Activated naive CD4-positive, alpha-beta T cell treated with anti-CD3 and anti-CD28 coated beads, Interleukin-2, amount 50 U/mL, for 24 hours (primary cell): ENCODE measurements at regions not wholly inside any gene's neighbourhood (a gene's known extent, or its start where the extent isn't known, plus 50 kb on each side); places are given as distances from the start of the nearest gene placed in this dataset.

Experiments used
- H3K27ac Mint-ChIP-seq: one replicate; pipeline ENCODE4 v1.8.0; 2021; ENCODE audit warnings: mild to moderate bottlenecking, mixed read lengths
- H3K27me3 Mint-ChIP-seq: one replicate; pipeline ENCODE4 v1.8.0; 2021; ENCODE audit warnings: mixed read lengths
- H3K36me3 Mint-ChIP-seq: one replicate; pipeline ENCODE4 v1.8.0; 2021; ENCODE audit warnings: mixed read lengths
- H3K4me1 Mint-ChIP-seq: one replicate; pipeline ENCODE4 v1.8.0; 2021; ENCODE audit warnings: mixed read lengths
- H3K4me3 Mint-ChIP-seq: one replicate; pipeline ENCODE4 v1.8.0; 2021; ENCODE audit warnings: mild to moderate bottlenecking, mixed read lengths
- H3K9me3 Mint-ChIP-seq: one replicate; pipeline ENCODE4 v1.8.0; 2021; ENCODE audit warnings: mixed read lengths

- Mint-ChIP-seq H3K9me3 (no peaks in the 10 kb centered on the region), H3K36me3 (no peaks in the 10 kb centered on the region), H3K27me3 (no peaks in the 10 kb centered on the region), H3K4me3 (no peak overlapping the region), H3K4me1 (no peaks in the 10 kb centered on the region), H3K27ac (no peak overlapping the region)
These were observed 581.8 kb downstream of the PLPP3 start for GRCh38 chr1:55997536-55997935.

DNA sequence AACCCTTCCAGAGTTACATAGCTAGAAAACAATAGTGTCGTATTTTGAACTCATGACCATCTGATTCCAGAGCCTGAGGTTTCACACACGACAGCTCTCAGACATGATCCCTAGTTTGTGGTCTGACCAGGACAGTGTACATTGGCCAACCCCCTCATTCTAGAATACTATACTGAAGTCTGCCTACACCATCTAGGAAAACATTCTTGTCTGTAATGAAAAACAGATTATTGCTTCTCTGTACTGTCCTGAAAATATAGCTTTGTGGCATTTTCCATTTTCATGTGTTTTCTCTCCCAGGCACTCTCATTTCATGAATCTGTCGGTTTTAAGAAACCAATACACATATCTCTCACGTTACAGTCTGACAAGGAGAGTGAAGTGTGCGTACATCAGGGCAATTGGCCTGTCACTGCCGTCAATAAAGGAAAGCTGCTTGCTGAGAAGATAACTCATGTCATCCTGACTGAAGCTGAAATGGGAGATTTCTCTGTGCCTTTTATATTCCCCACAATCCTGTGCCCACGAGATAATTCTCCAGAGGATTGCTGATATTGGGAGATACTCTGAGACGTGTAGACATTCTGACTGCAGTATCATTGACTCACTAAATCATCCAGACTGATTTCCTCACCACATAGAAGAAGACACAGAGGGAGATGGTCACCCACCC lies 585.6 kb downstream of the PLPP3 start:
- no peak overlapping the region for H3K4me3 Mint-ChIP-seq
- no peaks in the 10 kb centered on the region for H3K9me3 Mint-ChIP-seq
- no peak overlapping the region for H3K27ac Mint-ChIP-seq

DNA sequence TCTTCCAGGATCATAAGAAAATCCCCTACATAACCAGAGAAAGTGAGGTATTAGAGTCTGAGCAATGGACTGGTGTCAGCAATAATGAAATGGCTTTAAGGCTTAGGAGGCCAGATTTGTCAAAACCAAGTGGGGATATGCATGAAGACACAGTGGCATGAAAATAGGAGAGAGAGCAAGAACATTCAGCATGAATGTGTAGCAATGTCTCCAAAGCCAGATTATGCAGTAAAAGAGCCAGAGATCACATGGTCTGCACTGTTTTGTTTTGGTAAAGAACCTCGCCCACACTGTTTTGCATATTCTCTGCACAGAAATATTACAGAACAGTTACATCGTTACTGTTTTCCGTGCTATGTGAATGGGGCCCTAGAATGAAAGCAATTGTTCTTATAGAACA lies 589.4 kb downstream of the PLPP3 start:
- H3K4me1 Mint-ChIP-seq: no peaks in the 10 kb centered on the region
- H3K9me3 Mint-ChIP-seq: no peaks in the 10 kb centered on the region
- peaks cover 3% of the 10 kb centered on the region for H3K27me3 Mint-ChIP-seq
- H3K4me3 Mint-ChIP-seq: no peak overlapping the region
- no peak overlapping the region for H3K27ac Mint-ChIP-seq
- no peaks in the 10 kb centered on the region for H3K36me3 Mint-ChIP-seq

More for the DNA sequence above, 585.6 kb downstream of the PLPP3 start:
- Mint-ChIP-seq H3K27me3 (no peaks in the 10 kb centered on the region), H3K4me1 (no peaks in the 10 kb centered on the region), H3K36me3 (no peaks in the 10 kb centered on the region)

- no peak overlapping the region for H3K4me3 Mint-ChIP-seq
- no peaks in the 10 kb centered on the region for H3K36me3 Mint-ChIP-seq
- H3K9me3 Mint-ChIP-seq: no peaks in the 10 kb centered on the region
- no peak overlapping the region for H3K27ac Mint-ChIP-seq
- H3K4me1 Mint-ChIP-seq: no peaks in the 10 kb centered on the region
- peaks cover 3% of the 10 kb centered on the region for H3K27me3 Mint-ChIP-seq
These were observed 590.4 kb downstream of the PLPP3 start for GRCh38 chr1:55988963-55989452.

- peaks cover 3% of the 10 kb centered on the region for H3K27me3 Mint-ChIP-seq
- H3K4me1 Mint-ChIP-seq: no peaks in the 10 kb centered on the region
- no peak overlapping the region for H3K27ac Mint-ChIP-seq
- H3K4me3 Mint-ChIP-seq: no peak overlapping the region
- H3K9me3 Mint-ChIP-seq: no peaks in the 10 kb centered on the region
- no peaks in the 10 kb centered on the region for H3K36me3 Mint-ChIP-seq
These were observed 591.7 kb downstream of the PLPP3 start for GRCh38 chr1:55987491-55988249.

GRCh38 chr1:55986003-55986402 lies 593.4 kb downstream of the PLPP3 start:
- Mint-ChIP-seq H3K4me1 (no peaks in the 10 kb centered on the region), H3K9me3 (no peaks in the 10 kb centered on the region), H3K36me3 (no peaks in the 10 kb centered on the region), H3K27me3 (peaks cover 3% of the 10 kb centered on the region), H3K4me3 (no peak overlapping the region), H3K27ac (no peak overlapping the region)

GRCh38 chr1:55981010-55981650 lies 598.2 kb downstream of the PLPP3 start:
- no peak overlapping the region for H3K27ac Mint-ChIP-seq
- no peaks in the 10 kb centered on the region for H3K4me1 Mint-ChIP-seq
- peaks cover 6% of the 10 kb centered on the region for H3K9me3 Mint-ChIP-seq
- peaks cover 2% of the 10 kb centered on the region for H3K27me3 Mint-ChIP-seq
- no peak overlapping the region for H3K4me3 Mint-ChIP-seq
- H3K36me3 Mint-ChIP-seq: no peaks in the 10 kb centered on the region

DNA sequence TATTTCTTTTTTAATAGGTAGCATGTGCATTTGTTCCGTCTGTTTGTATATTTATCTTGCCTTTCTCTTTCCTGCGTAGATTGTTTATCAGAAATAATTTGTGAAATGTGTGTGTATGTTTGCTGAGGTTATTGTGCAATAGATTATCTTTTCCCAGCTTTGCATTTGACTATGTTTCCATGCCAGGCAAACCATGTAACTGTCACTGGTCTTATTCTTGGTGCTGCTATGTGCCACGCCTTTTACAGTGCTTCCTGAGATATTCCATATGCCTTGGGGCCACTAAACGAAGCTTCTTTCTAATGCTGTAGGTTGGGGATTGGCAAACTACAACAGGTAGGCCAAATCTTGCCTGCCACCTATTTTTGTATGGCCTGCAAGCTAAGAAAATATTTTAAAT lies 598.8 kb downstream of the PLPP3 start:
- no peak overlapping the region for H3K4me3 Mint-ChIP-seq
- H3K4me1 Mint-ChIP-seq: no peaks in the 10 kb centered on the region
- H3K36me3 Mint-ChIP-seq: no peaks in the 10 kb centered on the region
- peaks cover 2% of the 10 kb centered on the region for H3K27me3 Mint-ChIP-seq
- no peak overlapping the region for H3K27ac Mint-ChIP-seq
- H3K9me3 Mint-ChIP-seq: peaks cover 6% of the 10 kb centered on the region

- H3K36me3 Mint-ChIP-seq: no peaks in the 10 kb centered on the region
- H3K27ac Mint-ChIP-seq: no peak overlapping the region
- H3K4me3 Mint-ChIP-seq: no peak overlapping the region
- no peaks in the 10 kb centered on the region for H3K27me3 Mint-ChIP-seq
- H3K4me1 Mint-ChIP-seq: no peaks in the 10 kb centered on the region
- H3K9me3 Mint-ChIP-seq: peaks cover 6% of the 10 kb centered on the region
These were observed 604.5 kb downstream of the PLPP3 start for GRCh38 chr1:55974714-55975441.

GRCh38 chr1:55970526-55971110 lies 608.7 kb downstream of the PLPP3 start:
- H3K4me1 Mint-ChIP-seq: no peaks in the 10 kb centered on the region
- H3K27ac Mint-ChIP-seq: no peak overlapping the region
- no peaks in the 10 kb centered on the region for H3K27me3 Mint-ChIP-seq
- H3K36me3 Mint-ChIP-seq: no peaks in the 10 kb centered on the region
- no peaks in the 10 kb centered on the region for H3K9me3 Mint-ChIP-seq
- no peak overlapping the region for H3K4me3 Mint-ChIP-seq

- Mint-ChIP-seq H3K4me1 (no peaks in the 10 kb centered on the region), H3K4me3 (no peak overlapping the region), H3K9me3 (no peaks in the 10 kb centered on the region), H3K27ac (no peak overlapping the region), H3K27me3 (peaks cover 3% of the 10 kb centered on the region), H3K36me3 (no peaks in the 10 kb centered on the region)
These were observed 610.0 kb downstream of the PLPP3 start for GRCh38 chr1:55969322-55969721.

DNA sequence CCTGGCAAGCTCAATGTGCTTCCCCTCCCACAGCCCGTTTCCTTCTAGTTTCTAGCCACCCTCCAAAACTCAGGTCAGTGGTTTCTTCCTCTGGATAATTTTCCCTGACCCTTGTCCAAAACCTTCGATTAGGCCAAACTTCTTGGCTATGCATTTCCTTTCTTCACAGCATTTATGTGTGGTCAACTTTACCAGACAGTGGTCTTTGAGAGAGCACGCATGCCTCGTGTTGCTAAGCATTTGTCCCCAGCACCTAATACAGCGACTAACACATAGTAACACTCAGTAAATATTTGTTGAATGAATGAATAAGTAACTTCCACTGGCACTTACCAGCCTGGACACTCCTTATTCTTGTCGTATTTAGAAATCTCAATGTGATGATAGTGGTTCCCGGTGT lies 610.7 kb downstream of the PLPP3 start:
- no peaks in the 10 kb centered on the region for H3K4me1 Mint-ChIP-seq
- no peaks in the 10 kb centered on the region for H3K36me3 Mint-ChIP-seq
- H3K27me3 Mint-ChIP-seq: peaks cover 3% of the 10 kb centered on the region
- H3K27ac Mint-ChIP-seq: no peak overlapping the region
- H3K4me3 Mint-ChIP-seq: no peak overlapping the region
- no peaks in the 10 kb centered on the region for H3K9me3 Mint-ChIP-seq

- no peak overlapping the region for H3K4me3 Mint-ChIP-seq
- H3K36me3 Mint-ChIP-seq: no peaks in the 10 kb centered on the region
- no peaks in the 10 kb centered on the region for H3K4me1 Mint-ChIP-seq
- no peak overlapping the region for H3K27ac Mint-ChIP-seq
- H3K27me3 Mint-ChIP-seq: peaks cover 4% of the 10 kb centered on the region
- peaks cover 8% of the 10 kb centered on the region for H3K9me3 Mint-ChIP-seq
These were observed 613.3 kb downstream of the PLPP3 start for GRCh38 chr1:55965981-55966461.

DNA sequence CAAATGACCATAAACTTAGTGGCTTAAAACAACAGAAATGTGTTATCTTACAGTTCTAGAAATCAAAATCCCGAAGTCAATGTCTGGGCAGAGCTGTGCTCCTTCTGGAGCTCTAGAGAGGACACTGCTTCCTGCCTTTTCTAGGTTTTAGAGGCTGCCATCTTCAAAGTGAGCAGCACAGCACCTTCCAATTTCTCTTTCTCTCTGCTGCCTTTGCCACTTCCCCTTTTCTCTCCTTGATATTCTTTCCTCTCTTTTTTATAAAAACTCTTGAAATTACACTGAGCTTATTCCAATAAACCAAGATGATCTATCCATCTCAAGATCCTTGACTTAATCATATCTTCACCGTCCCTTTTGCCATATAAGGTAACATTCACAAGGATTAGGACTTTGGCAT lies 616.9 kb downstream of the PLPP3 start:
- Mint-ChIP-seq H3K4me1 (no peaks in the 10 kb centered on the region), H3K27me3 (peaks cover 4% of the 10 kb centered on the region), H3K4me3 (no peak overlapping the region), H3K36me3 (no peaks in the 10 kb centered on the region), H3K9me3 (peaks cover 8% of the 10 kb centered on the region), H3K27ac (no peak overlapping the region)

- Mint-ChIP-seq H3K4me3 (no peak overlapping the region), H3K36me3 (no peaks in the 10 kb centered on the region), H3K9me3 (peaks cover 8% of the 10 kb centered on the region), H3K27ac (no peak overlapping the region), H3K4me1 (no peaks in the 10 kb centered on the region), H3K27me3 (peaks cover 2% of the 10 kb centered on the region)
These were observed 620.2 kb downstream of the PLPP3 start for GRCh38 chr1:55959136-55959548.
